ENCODE measurements at regions not wholly inside any gene's neighbourhood (a gene's known extent, or its start where the extent isn't known, plus 50 kb on each side); places are given as distances from the start of the nearest gene placed in this dataset.

DNA sequence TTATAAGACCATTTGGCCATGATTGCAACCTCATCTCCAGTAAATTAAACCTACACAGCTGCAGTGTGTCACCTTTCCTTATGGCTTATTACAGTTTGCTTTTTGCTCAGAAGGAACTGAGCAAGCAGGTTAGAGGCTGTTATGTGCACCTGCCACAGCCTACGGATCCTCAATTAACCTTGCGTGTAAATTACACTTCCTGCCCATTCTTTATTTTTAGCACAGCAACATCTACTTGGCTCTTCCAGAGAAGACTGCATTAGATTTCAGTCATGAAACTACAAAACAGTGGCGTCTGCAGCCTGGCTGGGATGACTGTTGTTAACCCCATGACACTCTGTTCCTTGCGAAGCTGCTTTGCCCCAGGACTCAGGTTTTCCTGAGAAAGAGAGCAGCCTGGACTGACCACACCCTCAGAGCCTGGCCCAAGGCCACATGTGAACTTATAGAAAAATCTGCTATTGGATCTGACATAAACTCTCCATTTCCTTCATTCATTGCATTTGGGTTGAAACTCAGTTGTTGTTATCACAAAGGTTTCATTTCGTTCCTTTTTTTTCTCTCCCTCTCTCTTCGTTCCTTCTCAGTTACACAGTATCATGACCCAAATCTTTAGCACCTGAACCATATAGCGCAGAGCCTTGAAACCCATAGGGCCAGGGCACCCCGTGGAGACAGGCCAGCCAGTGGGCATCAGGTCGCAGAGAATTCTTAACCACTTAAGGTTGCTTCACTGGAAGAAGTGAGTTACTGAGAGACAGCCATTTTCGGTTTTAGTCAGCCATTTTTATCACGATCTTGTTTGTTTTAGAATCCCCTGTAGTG lies 138.6 kb downstream of the PALM2AKAP2 start:
- TF ChIP-seq, protein P1, sequence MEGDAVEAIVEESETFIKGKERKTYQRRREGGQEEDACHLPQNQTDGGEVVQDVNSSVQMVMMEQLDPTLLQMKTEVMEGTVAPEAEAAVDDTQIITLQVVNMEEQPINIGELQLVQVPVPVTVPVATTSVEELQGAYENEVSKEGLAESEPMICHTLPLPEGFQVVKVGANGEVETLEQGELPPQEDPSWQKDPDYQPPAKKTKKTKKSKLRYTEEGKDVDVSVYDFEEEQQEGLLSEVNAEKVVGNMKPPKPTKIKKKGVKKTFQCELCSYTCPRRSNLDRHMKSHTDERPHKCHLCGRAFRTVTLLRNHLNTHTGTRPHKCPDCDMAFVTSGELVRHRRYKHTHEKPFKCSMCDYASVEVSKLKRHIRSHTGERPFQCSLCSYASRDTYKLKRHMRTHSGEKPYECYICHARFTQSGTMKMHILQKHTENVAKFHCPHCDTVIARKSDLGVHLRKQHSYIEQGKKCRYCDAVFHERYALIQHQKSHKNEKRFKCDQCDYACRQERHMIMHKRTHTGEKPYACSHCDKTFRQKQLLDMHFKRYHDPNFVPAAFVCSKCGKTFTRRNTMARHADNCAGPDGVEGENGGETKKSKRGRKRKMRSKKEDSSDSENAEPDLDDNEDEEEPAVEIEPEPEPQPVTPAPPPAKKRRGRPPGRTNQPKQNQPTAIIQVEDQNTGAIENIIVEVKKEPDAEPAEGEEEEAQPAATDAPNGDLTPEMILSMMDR (conservative IDR thresholded peaks at IDR 0.05; ENCODE audit: low read depth, low read length): no peak
- no peak for TF ChIP-seq CEBPB (IDR thresholded peaks at IDR 0.05; ENCODE audit: low read depth, low read length)
- TF ChIP-seq RAD21 (IDR thresholded peaks at IDR 0.05; ENCODE audit: low read length): no peak
- no peak for TF ChIP-seq MXI1 (IDR thresholded peaks at IDR 0.05; ENCODE audit: borderline replicate concordance, low read depth, low read length)
- TF ChIP-seq POLR2A (IDR thresholded peaks at IDR 0.05; ENCODE audit: low read depth, low read length): no peak
- no peak for TF ChIP-seq RCOR1 (IDR thresholded peaks at IDR 0.05; ENCODE audit: insufficient replicate concordance, low read length)
- no peak for TF ChIP-seq USF2 (IDR thresholded peaks at IDR 0.05; ENCODE audit: low read depth, low read length)
- TF ChIP-seq CHD1 (IDR thresholded peaks at IDR 0.05; ENCODE audit: low read depth, low read length): no peak
- no peak for TF ChIP-seq NFE2L2 (IDR thresholded peaks at IDR 0.05; ENCODE audit: low read depth, low read length)
- TF ChIP-seq FOS (IDR thresholded peaks at IDR 0.05; ENCODE audit: low read depth, low read length): no peak
- no peak for TF ChIP-seq MAZ (IDR thresholded peaks at IDR 0.05; ENCODE audit: borderline replicate concordance, low read depth, low read length)
- TF ChIP-seq RFX5 (IDR thresholded peaks at IDR 0.05; ENCODE audit: low read depth, low read length): no peak
- no peak for TF ChIP-seq SMC3 (IDR thresholded peaks at IDR 0.05; ENCODE audit: low read depth, low read length)

All from IMR-90 (cell line).